ENCODE measurements at regions not wholly inside any gene's neighbourhood (a gene's known extent, or its start where the extent isn't known, plus 50 kb on each side); places are given as distances from the start of the nearest gene placed in this dataset.
"Not testable (repeated sequence)": the region's sequence is repeated elsewhere in the genome, so short reads cannot be mapped to it uniquely, and the experiment has no call there.

DNA sequence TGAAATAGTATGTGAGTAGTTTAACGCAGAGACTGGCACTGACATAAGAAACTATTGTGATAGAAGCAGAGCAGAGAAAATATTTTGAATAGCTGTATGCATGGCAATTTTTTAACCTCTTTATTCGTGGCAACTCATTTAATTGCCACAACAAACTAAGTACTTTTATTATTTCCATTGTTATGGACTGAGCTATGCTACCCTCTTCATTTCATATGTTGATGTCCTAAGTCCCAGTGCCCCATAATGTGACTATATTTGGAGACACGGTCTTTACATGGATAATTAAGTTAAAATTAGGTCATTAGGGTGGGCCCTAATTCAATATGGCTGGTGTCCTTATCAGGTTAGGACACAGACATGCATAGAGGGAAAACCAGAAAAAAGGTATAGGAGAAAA, 86.1 kb upstream of the PRSS3 start:
- TF ChIP-seq CTCF (conservative IDR thresholded peaks at IDR 0.05; ENCODE audit: low read length): no peak
- TF ChIP-seq EZH2phosphoT487 (IDR thresholded peaks at IDR 0.05; ENCODE audit: borderline replicate concordance, low read depth, low read length): no peak
- H3K4me3 ChIP-seq (ENCODE audit: low read depth, low read length, poor library complexity, severe bottlenecking): no peak overlapping the region
- DNase-seq (ENCODE audit: low spot score): no peak
- H3K79me2 ChIP-seq (ENCODE audit: insufficient read depth, low read depth, low read length): no peaks in the 10 kb centered on the region
- no peak overlapping the region for H2AFZ ChIP-seq (ENCODE audit: low read length)
- CTCF ChIA-PET (ENCODE audit: unreplicated experiment): no interaction called here
- POLR2A ChIA-PET: no interaction called here
- H3K4me2 ChIP-seq (ENCODE audit: low read length): no peak overlapping the region
- intact Hi-C loops (cut with micrococcal nuclease; ENCODE audit: unreplicated experiment): no loop called here
- 0 out of 2 replicates have a peak, but pooled peaks cover 14% of the 10 kb centered on the region for H3K9me3 ChIP-seq (ENCODE audit: low read length)
- no peak overlapping the region for H3K27ac ChIP-seq (ENCODE audit: low read depth, low read length, poor library complexity, severe bottlenecking)
- BruUV-seq (replicated peaks): no TSS peak
- H4K20me1 ChIP-seq (ENCODE audit: insufficient read depth, low read length): no peaks in the 10 kb centered on the region
- no peaks in the 10 kb centered on the region for H3K9me2 ChIP-seq (ENCODE audit: insufficient read depth, low read length)
- no peaks in the 10 kb centered on the region for H3K4me1 ChIP-seq (ENCODE audit: insufficient read depth, low read length, poor library complexity, severe bottlenecking)
- H3K36me3 ChIP-seq (ENCODE audit: insufficient read depth, low read length): no peaks in the 10 kb centered on the region

GRCh38 chr9:33711418-33711817, 83.9 kb upstream of the PRSS3 start:
- DNase-seq (ENCODE audit: low spot score); H3K27ac ChIP-seq (ENCODE audit: low read depth, low read length, poor library complexity, severe bottlenecking): not testable (repeated sequence)

DNA sequence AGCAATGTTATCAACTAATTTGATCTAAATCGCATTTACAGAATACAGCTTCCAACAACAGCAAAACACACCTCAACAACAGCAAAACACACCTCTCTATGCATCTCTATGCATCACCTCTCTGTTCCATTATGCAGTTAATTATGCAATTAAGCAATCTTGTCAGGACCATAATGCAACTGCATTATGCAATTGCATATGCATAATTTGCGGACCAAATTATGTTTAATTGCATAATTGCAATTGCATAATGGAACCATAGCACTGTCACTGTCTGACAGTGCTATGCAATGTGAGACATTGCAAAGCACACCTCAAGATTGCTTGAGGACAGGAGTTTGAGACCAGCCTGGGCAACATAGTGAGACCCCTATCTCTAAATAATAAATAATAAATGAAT, 80.4 kb upstream of the PRSS3 start:
- CTCF ChIA-PET (ENCODE audit: unreplicated experiment): no interaction called here
- TF ChIP-seq EZH2phosphoT487 (IDR thresholded peaks at IDR 0.05; ENCODE audit: borderline replicate concordance, low read depth, low read length) (no peak), CTCF (conservative IDR thresholded peaks at IDR 0.05; ENCODE audit: low read length) (no peak)
- H4K20me1 ChIP-seq (ENCODE audit: insufficient read depth, low read length): no peaks in the 10 kb centered on the region
- no peak overlapping the region for H3K4me2 ChIP-seq (ENCODE audit: low read length)
- no peaks in the 10 kb centered on the region for H3K9me2 ChIP-seq (ENCODE audit: insufficient read depth, low read length)
- H3K27ac ChIP-seq (ENCODE audit: low read depth, low read length, poor library complexity, severe bottlenecking): no peak overlapping the region
- no peak overlapping the region for H3K4me3 ChIP-seq (ENCODE audit: low read depth, low read length, poor library complexity, severe bottlenecking)
- H3K9me3 ChIP-seq (ENCODE audit: low read length): no peaks in the 10 kb centered on the region
- no peaks in the 10 kb centered on the region for H3K4me1 ChIP-seq (ENCODE audit: insufficient read depth, low read length, poor library complexity, severe bottlenecking)
- POLR2A ChIA-PET: interaction anchor here (0.5 kb wide), 1 partner anchor 1220 kb away, joined by 4 read pairs; no protein-coding TSS in a partner anchor
- H3K36me3 ChIP-seq (ENCODE audit: insufficient read depth, low read length): no peaks in the 10 kb centered on the region
- H2AFZ ChIP-seq (ENCODE audit: low read length): no peak overlapping the region
- BruUV-seq (replicated peaks): no TSS peak
- intact Hi-C loops (cut with micrococcal nuclease; ENCODE audit: unreplicated experiment): no loop called here
- DNase-seq (ENCODE audit: low spot score): no peak
- no peaks in the 10 kb centered on the region for H3K79me2 ChIP-seq (ENCODE audit: insufficient read depth, low read depth, low read length)

More at GRCh38 chr9:33711418-33711817, 83.9 kb upstream of the PRSS3 start:
- H3K4me3 ChIP-seq (ENCODE audit: low read depth, low read length, poor library complexity, severe bottlenecking); POLR2A ChIA-PET; H3K4me2 ChIP-seq (ENCODE audit: low read length); H3K9me2 ChIP-seq (ENCODE audit: insufficient read depth, low read length); H2AFZ ChIP-seq (ENCODE audit: low read length); BruUV-seq (replicated peaks); intact Hi-C loops (cut with micrococcal nuclease; ENCODE audit: unreplicated experiment); H3K79me2 ChIP-seq (ENCODE audit: insufficient read depth, low read depth, low read length); H3K36me3 ChIP-seq (ENCODE audit: insufficient read depth, low read length); H4K20me1 ChIP-seq (ENCODE audit: insufficient read depth, low read length); CTCF ChIA-PET (ENCODE audit: unreplicated experiment); H3K4me1 ChIP-seq (ENCODE audit: insufficient read depth, low read length, poor library complexity, severe bottlenecking): not testable (repeated sequence)
- H3K9me3 ChIP-seq (ENCODE audit: low read length): 0 out of 2 replicates have a peak, but pooled peaks cover 11% of the 10 kb centered on the region
